ENCODE measurements at regions not wholly inside any gene's neighbourhood (a gene's known extent, or its start where the extent isn't known, plus 50 kb on each side); places are given as distances from the start of the nearest gene placed in this dataset.

- TF ChIP-seq TCF7L2 (IDR thresholded peaks at IDR 0.05; ENCODE audit: borderline replicate concordance, extremely low read depth, insufficient read depth, insufficient read length) (no peak), EGR1 (IDR thresholded peaks at IDR 0.05; ENCODE audit: low read depth) (no peak), ZFX (IDR thresholded peaks at IDR 0.05) (no peak), JUND (IDR thresholded peaks at IDR 0.05) (no peak), FOSL1 (IDR thresholded peaks at IDR 0.05; ENCODE audit: low read depth) (no peak), ELF1 (IDR thresholded peaks at IDR 0.05; ENCODE audit: borderline replicate concordance, low read depth) (no peak), CEBPB (IDR thresholded peaks at IDR 0.05; ENCODE audit: low read depth) (no peak), SIN3A (IDR thresholded peaks at IDR 0.05; ENCODE audit: low read depth) (no peak), CTCF (IDR thresholded peaks at IDR 0.05 in 2 of 3, conservative IDR thresholded peaks at IDR 0.05 in 1 of 3; ENCODE audit: borderline replicate concordance in 1 of 3, insufficient read depth in 1 of 3, low read depth in 2 of 3, low read length in 2 of 3) (no peak), POLR2A (IDR thresholded peaks at IDR 0.05; ENCODE audit: borderline replicate concordance, extremely low read depth, insufficient read depth, insufficient read length) (no peak), SP1 (IDR thresholded peaks at IDR 0.05; ENCODE audit: low read depth) (no peak), YY1 (IDR thresholded peaks at IDR 0.05; ENCODE audit: extremely low read depth, insufficient replicate concordance, low read depth, low read length) (no peak), ATF3 (IDR thresholded peaks at IDR 0.05) (no peak)
- peaks cover 5% of the 10 kb centered on the region for H3K27me3 ChIP-seq (ENCODE audit: insufficient read depth, low read length)
- ChIA-PET POLR2A (no interaction called here), CTCF (no interaction called here), RAD21 (ENCODE audit: low non-redundant PET in 1 of 2, low total read pairs in 2 of 2, uncharacterized antibody in 2 of 2, unreplicated experiment in 2 of 2) (no interaction called here)
- DNase-seq (ENCODE audit: low read depth, low spot score): no peak
- no peaks in the 10 kb centered on the region for H3K36me3 ChIP-seq (ENCODE audit: control insufficient read depth in 1 of 2, insufficient read depth in 2 of 2, low read length in 2 of 2)
- intact Hi-C loops (cut with micrococcal nuclease): no loop called here
- H3K27ac ChIP-seq (ENCODE audit: low read depth, low read length): no peak overlapping the region
- ATAC-seq: no peak
- H3K79me2 ChIP-seq (ENCODE audit: insufficient read depth, low read length): no peaks in the 10 kb centered on the region
- H3K9ac ChIP-seq (ENCODE audit: low read length): no peak overlapping the region
- no peaks in the 10 kb centered on the region for H4K20me1 ChIP-seq (ENCODE audit: insufficient read depth)
- no peaks in the 10 kb centered on the region for H3K4me1 ChIP-seq (ENCODE audit: control insufficient read depth in 1 of 2, insufficient read depth in 2 of 2, low read length in 2 of 2)
- no peak overlapping the region for H3K4me2 ChIP-seq (ENCODE audit: low read length)
- no peaks in the 10 kb centered on the region for H3K9me2 ChIP-seq (ENCODE audit: insufficient read depth)
- BruUV-seq (replicated peaks): no TSS peak
- H3K9me3 ChIP-seq (ENCODE audit: control insufficient read depth in 1 of 2, insufficient read depth in 1 of 2, low read depth in 1 of 2, low read length in 2 of 2): no peaks in the 10 kb centered on the region
- H3K4me3 ChIP-seq (replicated peaks in 1 of 2; ENCODE audit: low read depth in 1 of 2, low read length in 2 of 2): no peak overlapping the region
- H2AFZ ChIP-seq (ENCODE audit: low read depth, low read length, poor library complexity, severe bottlenecking): no peak overlapping the region
Measured at GRCh38 chr14:49364752-49365117, 221.4 kb downstream of the RPS29 start.
